GM21390 (cell line): ENCODE measurements at regions not wholly inside any gene's neighbourhood (a gene's known extent, or its start where the extent isn't known, plus 50 kb on each side); places are given as distances from the start of the nearest gene placed in this dataset.
"Not testable (repeated sequence)": the region's sequence is repeated elsewhere in the genome, so short reads cannot be mapped to it uniquely, and the experiment has no call there.

Source experiments
- ATAC-seq: cut with Tn5 transposase; IDR thresholded peaks from one replicate; pipeline ENCODE4 v1.9.1; 2021; ENCODE audit not compliant: unreplicated experiment

GRCh38 chr3:15851735-15852134 is 54.0 kb upstream of the ANKRD28 start:
- no peak for ATAC-seq

GRCh38 chr3:15858547-15859506 is 61.0 kb upstream of the ANKRD28 start:
- ATAC-seq, result peak; percentile 60

- peak; percentile 80 for ATAC-seq
These were observed 61.8 kb upstream of the ANKRD28 start for GRCh38 chr3:15859507-15860013.

- peak; percentile 59 for ATAC-seq
These were observed 62.5 kb upstream of the ANKRD28 start for GRCh38 chr3:15860014-15860934.

DNA sequence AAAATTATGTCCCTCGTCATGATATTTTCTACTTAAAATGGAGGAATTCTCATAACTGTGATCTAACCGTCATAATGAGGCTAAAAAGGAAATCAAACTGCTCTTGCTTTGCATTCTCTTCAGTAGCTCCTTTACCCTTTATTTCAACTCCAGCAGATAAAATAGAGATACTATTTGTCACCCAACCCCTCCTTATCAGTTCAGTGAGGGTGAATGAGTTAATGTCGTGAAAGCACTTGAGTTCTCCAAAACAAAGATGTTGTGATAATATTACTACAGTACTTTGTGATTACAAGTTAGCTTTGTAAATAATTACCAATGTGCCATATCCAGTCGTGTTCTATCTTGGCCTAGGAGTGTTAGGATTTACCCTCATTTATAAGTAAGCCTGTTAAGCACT is 63.4 kb upstream of the ANKRD28 start:
- no peak for ATAC-seq

DNA sequence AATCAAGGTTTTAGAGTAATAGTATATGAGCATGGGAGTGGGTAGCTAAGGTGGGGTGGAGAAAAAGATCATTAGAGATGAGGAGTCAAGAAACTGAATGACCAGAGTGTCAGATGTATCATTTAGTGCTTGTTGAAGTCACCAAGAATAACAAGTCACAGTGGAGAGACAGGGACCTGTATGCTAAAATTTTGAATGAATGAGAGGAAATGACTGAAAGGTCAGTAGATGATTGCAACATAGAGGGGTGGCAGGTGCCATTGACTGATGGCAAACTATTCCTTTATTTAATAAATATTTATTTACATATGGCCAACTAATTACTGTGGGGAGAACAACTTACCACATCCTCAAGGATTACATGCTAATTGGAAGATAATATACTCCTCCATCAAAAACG is 75.0 kb upstream of the ANKRD28 start:
- no peak for ATAC-seq

DNA sequence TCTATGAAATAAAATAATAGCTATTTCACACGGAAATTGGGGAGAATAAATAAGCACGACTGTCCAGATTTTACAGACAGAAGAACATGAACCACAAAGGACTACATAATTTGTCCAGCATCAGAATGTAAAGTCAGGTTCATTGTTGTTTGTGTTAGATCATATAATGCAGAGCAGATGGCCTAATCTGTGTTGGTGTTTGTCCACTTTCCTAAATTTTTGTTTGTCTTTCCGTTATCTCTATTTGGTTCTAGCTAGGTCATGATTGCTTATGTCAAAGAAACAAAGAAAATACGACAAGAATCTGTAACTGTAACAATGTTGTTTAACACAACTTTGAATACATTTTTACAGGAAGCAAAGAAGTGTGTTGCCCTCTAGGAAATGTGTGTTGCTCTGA is 75.6 kb upstream of the ANKRD28 start:
- ATAC-seq, result no peak

DNA sequence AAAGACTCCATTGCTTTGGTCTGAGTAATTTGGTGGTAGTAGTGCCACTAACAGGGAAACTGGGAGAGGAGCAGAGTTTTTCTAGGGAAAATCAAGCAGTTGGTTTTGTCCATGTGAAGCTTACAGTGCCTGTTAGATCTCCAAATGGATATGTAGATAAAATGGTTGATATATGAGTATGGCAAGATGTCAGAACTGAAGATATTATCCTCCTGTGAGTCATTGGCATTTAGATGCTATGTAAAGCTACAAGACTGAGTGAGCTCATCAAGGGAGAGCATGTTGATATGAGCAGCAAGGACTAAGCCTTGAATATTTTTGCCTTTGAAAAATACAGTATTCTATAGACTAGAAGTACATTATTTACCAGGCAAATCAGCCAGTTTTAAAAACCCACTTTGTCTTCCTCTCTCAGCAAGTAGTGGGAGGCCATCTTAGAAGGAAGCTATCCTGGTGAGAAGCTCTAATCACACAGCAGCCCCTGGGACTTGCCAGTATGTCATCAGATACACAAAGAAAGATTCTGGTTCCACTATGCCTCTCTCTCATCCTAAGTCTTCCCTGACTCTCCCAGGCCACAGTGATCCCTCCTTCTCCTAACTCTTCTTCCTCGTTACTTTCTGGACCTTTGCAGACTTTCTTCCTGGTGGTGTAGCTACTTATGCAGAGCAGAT is 77.4 kb upstream of the ANKRD28 start:
- ATAC-seq, result no peak

DNA sequence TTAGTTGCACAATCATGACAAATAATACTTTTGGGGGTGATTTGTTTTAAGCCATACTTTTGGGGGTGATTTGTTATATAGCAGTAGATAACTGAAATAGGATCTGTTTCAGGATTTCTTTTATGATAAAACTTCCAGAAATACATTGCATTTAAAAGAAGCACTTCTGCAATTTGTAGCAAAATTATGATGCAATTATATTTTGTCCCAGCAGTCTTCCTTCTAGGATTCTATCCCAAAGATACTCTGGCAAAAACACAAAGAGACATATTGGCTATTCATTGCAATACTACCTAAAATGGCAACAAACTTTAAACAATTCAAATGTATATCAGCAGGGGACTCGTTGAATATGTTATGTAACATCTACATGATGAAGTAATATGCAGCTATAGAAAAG is 78.9 kb upstream of the ANKRD28 start:
- no peak for ATAC-seq

GRCh38 chr3:15877813-15878212 is 80.0 kb upstream of the ANKRD28 start:
- ATAC-seq, result no peak

- ATAC-seq, result not testable (repeated sequence)
These were observed 82.0 kb upstream of the ANKRD28 start for GRCh38 chr3:15879787-15880186.

- no peak for ATAC-seq
These were observed 84.8 kb upstream of the ANKRD28 start for GRCh38 chr3:15882577-15882976.

DNA sequence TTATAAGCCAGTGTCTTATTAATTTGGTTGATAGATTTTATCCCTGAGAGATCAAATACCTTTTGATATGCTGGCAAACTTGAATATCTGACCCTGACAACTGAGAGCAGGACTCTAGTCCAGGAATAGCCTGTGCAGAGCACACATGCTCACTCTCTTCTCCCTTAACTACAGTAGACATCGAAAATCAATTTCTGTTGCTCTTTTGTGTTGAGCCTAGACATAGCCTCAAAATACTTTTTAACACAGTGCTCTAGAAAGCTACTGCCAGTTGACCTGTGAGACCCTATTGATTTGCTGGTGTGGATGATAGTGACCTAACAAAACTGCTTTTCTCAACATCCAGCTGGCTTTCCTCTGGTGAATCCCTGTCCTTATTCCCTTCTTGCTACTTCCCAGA is 86.4 kb upstream of the ANKRD28 start:
- no peak for ATAC-seq

- no peak for ATAC-seq
These were observed 88.7 kb upstream of the ANKRD28 start for GRCh38 chr3:15886521-15886920.

DNA sequence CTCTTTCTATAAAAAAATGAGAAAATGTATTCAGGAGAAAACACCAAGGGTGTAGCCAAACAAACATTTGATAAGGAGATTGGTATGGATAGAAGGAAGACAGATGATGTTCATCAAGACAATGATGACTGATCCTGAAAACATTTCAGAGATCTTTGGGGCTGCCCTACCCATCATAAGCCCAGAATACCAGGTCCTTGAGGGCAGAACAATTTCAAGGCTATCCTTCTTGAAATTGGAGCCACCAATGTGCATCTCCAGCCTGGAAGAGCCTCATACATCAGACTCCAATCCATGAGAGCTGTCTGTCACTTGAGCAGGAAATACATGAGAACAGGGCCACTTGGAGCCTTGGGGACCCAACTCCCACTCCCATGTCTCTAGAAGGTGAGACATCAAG is 89.5 kb upstream of the ANKRD28 start:
- ATAC-seq, result no peak

- no peak for ATAC-seq
These were observed 92.2 kb upstream of the ANKRD28 start for GRCh38 chr3:15889936-15890335.

DNA sequence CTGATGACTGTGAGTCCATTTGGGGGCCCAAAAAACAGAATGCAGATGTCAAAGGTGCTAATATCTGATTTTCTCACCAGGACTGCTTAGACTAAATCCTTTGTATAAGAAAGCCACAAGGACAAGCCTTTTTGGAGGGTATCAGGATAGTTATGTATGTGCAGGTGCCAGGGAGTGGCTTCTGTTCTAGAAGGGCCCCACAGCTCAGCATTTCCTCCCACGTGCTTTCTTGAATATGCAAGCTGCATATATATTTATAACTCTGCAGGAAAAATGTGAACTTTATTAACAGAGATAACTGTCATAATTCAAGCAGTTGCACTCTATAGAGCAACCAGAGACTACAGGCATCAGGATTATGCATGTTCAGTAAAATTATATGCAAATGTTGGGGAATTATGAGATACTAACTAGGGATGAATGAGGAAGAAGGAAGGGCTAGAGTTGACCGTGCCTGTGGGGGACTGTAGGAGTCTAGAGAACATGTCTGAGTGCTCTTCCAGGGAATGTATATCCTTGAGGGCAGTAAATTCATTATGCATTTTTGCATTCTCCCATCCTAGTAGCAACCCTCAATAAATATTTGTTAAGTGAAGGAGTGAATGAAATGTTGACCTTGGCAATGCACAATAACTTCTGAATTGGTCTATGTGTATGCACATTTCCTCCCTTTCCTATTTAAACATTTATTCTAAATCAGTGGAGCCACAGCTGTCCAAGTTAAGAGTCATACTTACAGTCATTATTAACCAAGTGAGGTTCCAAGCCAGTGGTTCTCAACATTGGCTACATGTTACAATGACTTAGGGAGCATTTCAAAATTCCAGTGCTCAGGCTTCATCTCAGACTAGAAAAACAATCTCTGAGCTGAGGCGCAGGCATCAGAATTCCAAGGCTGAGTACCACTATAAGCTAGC is 94.8 kb upstream of the ANKRD28 start:
- ATAC-seq, result no peak

DNA sequence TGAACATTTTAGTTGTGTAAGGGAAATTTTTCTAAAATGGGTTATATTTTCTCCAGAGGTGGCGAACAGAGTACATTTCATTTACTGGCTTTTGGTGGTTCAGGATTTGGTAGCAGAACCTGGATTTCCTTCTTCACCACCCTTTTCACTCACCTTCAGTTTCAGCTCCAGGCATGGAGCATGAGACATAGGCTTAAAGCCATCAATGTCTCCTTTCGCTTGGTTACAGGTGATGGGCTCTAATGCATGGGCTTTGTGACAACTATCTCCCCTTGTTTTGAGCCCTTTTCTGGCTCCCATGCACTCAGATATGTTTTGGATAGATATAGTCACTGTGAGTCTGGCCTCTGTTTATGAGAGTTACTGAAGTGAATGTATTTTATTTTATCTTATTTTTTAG is 96.6 kb upstream of the ANKRD28 start:
- no peak for ATAC-seq

DNA sequence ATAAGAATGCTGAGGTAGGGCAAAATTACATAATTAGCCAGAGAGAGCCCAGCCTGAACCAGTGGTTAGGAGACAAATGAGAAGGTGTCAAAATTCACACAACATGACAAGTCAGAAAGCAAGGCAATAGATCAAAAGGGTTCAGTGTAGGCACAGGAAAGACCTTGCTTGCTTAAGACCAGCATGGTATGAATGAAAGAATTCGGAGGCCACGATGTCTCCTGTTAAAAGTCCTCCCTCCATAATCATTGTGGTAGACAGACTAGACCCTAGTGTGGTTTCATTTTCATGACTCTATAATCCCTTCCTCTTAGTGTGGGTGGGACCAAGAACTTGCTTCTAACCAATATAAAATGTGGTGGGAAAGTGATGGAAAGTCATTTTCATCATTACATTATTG is 98.7 kb upstream of the ANKRD28 start:
- no peak for ATAC-seq

DNA sequence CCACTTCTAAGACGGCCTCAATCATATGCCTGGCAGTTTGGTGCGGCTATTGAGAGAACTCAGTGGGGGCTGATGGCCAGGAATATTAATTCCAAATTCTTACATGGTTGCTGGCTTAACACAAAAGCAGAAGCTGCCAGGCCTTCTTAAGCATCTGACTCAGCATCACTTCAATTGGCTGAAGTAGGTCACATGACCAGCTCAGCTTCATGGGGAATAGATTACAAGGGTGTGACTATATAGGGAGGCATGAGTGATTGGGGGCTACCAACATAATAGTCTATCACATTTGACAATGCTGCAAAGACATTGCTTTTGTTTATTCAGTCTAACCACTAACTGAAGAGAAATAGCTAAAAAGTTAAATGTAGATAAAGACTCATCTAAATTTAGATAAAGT is 101.6 kb upstream of the ANKRD28 start:
- no peak for ATAC-seq
